GM18858 (cell line): ENCODE measurements at regions not wholly inside any gene's neighbourhood (a gene's known extent, or its start where the extent isn't known, plus 50 kb on each side); places are given as distances from the start of the nearest gene placed in this dataset.
"Not testable (repeated sequence)": the region's sequence is repeated elsewhere in the genome, so short reads cannot be mapped to it uniquely, and the experiment has no call there.

Experiments used
- ATAC-seq: cut with Tn5 transposase; IDR thresholded peaks from one replicate; pipeline ENCODE4 v1.9.1; 2021; ENCODE audit not compliant: unreplicated experiment

GRCh38 chr2:61632276-61633169 lies 94.4 kb upstream of the XPO1 start:
- no peak for ATAC-seq

DNA sequence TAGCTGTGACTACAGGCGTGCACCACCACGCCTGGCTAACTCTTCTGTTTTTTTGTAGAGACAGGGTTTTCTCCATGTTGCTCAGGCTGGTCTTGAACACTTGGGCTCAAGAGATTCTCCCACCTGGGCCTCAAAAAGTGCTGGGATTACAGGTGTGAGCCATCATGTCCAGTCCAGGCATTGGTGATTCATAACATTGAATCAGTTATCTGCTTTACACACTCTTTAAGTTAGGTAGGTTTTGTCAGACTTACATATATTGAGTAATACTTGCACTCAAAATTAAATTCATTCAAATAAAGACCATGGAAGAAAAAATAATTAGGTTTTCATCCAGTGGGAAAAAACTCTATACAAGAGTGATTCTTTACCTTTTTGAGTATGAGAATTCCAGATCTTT lies 93.2 kb upstream of the XPO1 start:
- ATAC-seq, result no peak

DNA sequence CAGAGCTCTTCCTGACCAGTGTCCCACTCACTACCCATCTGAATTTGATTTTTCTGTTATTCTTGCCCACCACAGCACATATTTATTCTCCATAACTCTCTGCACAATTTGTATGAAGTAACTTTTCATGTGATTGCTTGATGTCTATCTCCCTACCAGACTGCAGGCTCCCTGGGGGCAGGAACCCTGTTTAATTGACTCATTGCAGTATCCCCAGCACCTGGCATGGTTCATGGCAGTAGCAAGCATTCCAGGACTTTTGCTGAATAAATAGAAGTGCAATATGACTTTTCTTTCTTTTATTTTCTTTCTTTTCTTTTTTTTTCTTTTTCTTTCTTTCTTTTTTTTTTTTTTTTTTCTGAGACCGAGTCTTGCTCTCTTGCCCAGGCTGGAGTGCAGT lies 88.7 kb upstream of the XPO1 start:
- ATAC-seq, result no peak

- ATAC-seq, result no peak
Observed at GRCh38 chr2:61623747-61624146, 85.6 kb upstream of the XPO1 start.

DNA sequence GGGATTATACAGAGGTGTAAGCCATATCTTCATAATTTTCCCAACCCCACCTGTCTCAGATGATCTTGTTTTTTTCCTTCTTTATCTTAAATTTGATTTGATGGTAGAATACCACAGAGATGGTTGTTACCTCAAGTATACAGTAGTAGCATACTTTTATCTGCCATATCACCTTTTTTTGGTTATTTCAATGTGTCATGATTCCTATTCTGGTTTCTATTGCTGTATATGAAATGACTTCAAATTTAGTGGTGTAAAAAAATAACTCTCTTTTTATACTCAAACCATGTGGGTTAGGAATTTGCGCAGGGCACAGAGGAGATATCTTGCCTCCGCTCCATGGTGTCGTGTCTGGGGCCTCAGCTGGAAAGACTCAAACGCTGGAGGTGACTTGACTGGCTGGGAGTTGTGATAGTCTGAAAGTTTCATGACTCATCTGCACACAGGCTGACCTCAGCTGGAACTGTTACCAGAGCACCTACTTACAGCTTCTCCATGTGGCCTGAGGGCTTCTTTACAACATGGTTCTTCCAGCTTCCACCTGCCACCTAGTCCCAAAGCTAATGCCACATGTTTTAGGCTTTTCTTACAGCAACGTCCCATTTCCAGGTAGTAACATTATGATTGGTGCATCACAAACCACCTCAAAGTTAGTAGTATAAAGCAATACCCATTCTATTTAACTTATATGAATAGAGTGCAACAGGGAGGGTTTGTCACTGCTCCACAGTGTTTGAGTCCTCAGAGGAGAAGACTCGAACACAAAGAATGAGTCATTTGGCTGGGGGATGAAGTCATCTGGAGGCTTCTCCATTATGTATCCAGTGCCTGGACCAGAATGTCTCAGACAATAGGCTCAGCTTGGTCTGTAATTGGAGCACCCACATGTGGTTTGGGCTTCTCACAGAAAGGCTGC lies 82.3 kb upstream of the XPO1 start:
- no peak for ATAC-seq

DNA sequence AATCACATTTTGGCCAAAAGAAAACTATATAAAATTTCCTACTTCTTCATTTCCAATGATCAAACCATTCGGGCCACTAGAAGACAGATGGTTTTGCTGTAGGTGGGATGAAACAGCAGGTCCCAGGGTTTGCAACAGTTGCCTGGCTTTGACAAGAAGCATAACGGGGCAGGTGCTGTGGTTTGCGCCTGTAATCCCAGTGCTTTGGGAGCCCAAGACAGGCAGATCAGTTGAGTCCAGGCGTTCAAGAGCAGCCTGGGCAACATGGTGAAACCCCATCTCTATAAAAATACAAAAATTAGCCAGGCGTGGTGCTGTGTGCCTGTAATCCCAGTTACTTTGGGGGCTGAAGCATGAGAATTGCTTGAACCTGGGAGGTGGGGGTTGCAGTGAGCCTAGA lies 81.4 kb upstream of the XPO1 start:
- no peak for ATAC-seq

- no peak for ATAC-seq
Observed at GRCh38 chr2:61617610-61618009, 79.5 kb upstream of the XPO1 start.

DNA sequence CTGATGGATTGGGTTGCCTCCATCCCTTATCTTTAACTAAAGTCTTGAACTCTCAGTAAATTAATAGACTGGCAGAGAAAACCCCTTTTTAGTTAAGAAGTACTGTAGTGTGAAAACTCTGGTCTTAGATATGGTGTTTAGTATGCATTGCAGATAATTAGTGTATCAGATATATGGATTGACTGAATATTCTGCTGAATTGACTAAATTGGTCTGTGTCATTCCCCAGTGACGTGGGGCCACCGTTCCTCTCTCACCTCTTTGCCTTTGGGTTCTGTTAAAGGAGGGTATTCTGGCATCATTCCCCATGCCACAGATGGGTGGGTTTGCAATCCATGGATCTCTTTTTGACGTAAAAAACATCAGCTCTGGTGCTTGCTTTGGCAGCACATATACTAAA lies 67.1 kb upstream of the XPO1 start:
- ATAC-seq, result no peak

GRCh38 chr2:61604433-61604832 lies 66.3 kb upstream of the XPO1 start:
- no peak for ATAC-seq

DNA sequence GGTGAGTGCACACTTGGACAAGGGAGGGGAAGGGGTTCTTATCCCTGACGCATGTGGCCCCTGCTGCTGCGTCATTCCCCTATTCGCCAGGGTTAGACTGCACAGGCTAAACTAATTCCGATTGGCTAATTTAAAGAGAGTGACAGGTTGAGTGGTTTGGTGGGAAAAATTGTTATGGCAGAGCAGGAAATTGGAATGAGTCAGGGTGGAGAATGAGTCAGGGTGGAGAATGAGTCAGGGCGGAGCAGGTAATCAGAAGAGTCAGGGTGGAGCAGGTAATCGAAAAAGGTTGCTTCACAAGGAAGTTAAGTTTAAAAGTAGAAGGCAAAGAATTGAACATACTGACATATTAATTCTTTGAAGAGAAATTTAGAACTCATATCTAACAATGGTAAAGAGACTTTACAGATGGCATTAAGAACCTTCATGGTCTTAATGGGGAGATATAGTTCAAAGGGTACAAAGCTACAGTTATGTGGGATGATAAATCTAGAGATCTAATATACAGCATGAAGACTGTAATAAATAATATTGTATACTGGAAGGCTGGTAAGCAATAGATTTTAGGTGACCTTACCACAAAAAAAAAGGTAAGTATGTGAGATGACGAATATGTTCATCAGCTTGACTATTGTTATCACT lies 60.5 kb upstream of the XPO1 start:
- ATAC-seq, result not testable (repeated sequence)

GRCh38 chr2:61597300-61598289 lies 59.4 kb upstream of the XPO1 start:
- no peak for ATAC-seq

GRCh38 chr2:61594201-61594600 lies 56.0 kb upstream of the XPO1 start:
- ATAC-seq, result not testable (repeated sequence)

DNA sequence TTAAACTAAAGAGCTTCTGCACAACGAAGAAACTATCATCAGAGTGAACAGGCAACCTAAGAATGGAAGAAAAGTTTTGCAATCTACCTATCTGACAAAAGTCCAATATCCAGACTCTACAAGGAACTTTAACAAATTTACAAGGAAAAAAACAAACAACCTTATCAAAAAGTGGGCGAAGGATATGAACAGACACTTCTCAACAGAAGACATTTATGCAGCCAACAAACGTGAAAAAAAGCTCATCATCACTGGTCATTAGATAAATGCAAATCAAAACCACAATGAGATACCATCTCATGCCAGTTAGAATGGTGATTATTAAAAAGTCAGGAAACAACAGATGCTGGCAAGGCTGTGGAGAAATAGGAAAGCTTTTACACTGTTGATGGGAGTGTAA lies 55.5 kb upstream of the XPO1 start:
- not testable (repeated sequence) for ATAC-seq

DNA sequence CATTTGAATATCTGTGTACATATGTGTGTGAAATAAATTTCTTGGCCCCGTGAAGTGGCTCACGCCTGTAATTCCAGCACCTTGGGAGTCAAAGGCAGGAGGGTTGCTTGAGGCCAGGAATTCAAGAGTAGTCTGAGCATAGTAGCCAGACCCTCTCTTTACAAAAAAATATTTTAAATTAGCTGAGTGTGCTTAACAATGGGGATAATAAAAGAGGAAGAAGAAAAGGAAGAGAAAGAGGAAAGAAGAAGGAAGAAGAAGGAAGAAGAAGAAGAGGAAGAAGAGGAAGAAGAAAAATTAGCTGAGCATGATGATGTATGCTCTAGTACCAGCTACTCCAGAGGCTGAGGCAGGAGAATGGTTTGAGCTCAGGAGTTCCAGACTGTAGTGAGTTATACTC lies 52.1 kb upstream of the XPO1 start:
- ATAC-seq, result no peak

GRCh38 chr2:61588566-61588965 lies 50.4 kb upstream of the XPO1 start:
- no peak for ATAC-seq
